CD4-positive, alpha-beta memory T cell (primary cell): ENCODE measurements at regions not wholly inside any gene's neighbourhood (a gene's known extent, or its start where the extent isn't known, plus 50 kb on each side); places are given as distances from the start of the nearest gene placed in this dataset.
A peak's percentile ranks its signal among the peaks of the same experiment; 100 is the strongest.

Experiments
- CTCF ChIA-PET: fragments of 350-600 bp; sonication (Branson Sonifier 250); formaldehyde crosslinking; loops from one replicate; lab custom pipeline; 2021; ENCODE audit warnings: inconsistent platforms; ENCODE audit not compliant: partially characterized antibody; lab: Charles Lee
- POLR2A ChIA-PET: fragments of 350-600 bp; sonication (Branson Sonifier 250); formaldehyde crosslinking; loops from one replicate; lab custom pipeline; 2021; ENCODE audit not compliant: partially characterized antibody; lab: Charles Lee
- DNase-seq, 5 donors: peaks; one replicate each; pipeline versions ENCODE4 v3.0.0 to v3.0.0-alpha.2; 2020 to 2022; ENCODE audit warnings: mixed read lengths in 1 of 5
- H3K27ac ChIP-seq: one replicate; pipeline ENCODE4 v1.7.0; 2013; ENCODE audit warnings: low read depth, low read length
- H3K27me3 ChIP-seq: 2 replicates; pipeline ENCODE4 v1.7.0; 2013; ENCODE audit warnings: mild to moderate bottlenecking, low read length, moderate library complexity; ENCODE audit not compliant: insufficient read depth
- H3K36me3 ChIP-seq: 2 replicates; pipeline ENCODE4 v1.7.0; 2013; ENCODE audit warnings: mild to moderate bottlenecking, low read length, moderate library complexity; ENCODE audit not compliant: insufficient read depth
- H3K4me1 ChIP-seq: 2 replicates; pipeline ENCODE4 v1.7.0; 2013; ENCODE audit warnings: mild to moderate bottlenecking, low read length, moderate library complexity; ENCODE audit not compliant: insufficient read depth
- H3K4me3 ChIP-seq, 2 donors: one replicate each; pipeline ENCODE4 v1.7.0; 2013; ENCODE audit warnings: low read length in 2 of 2, mild to moderate bottlenecking in 1 of 2
- H3K9me3 ChIP-seq, 2 donors: one replicate each; pipeline ENCODE4 v1.7.0; 2013; ENCODE audit warnings: low read length in 2 of 2, control low read depth in 1 of 2; ENCODE audit not compliant: control insufficient read depth in 1 of 2
- H3K27ac Mint-ChIP-seq, 7 donors: one replicate each; pipeline ENCODE4 v1.8.0; 2020 to 2021; ENCODE audit warnings: mixed read lengths in 7 of 7, mild to moderate bottlenecking in 6 of 7, inconsistent platforms in 3 of 7, moderate library complexity in 3 of 7
- H3K27me3 Mint-ChIP-seq, 2 donors: one replicate each; pipeline ENCODE4 v1.8.0; 2020 to 2021; ENCODE audit warnings: mixed read lengths in 2 of 2
- H3K36me3 Mint-ChIP-seq, 2 donors: one replicate each; pipeline ENCODE4 v1.8.0; 2020 to 2021; ENCODE audit warnings: mixed read lengths in 2 of 2, inconsistent platforms in 1 of 2, mild to moderate bottlenecking in 1 of 2
- H3K4me1 Mint-ChIP-seq, 4 donors: one replicate each; pipeline ENCODE4 v1.8.0; 2020 to 2021; ENCODE audit warnings: mixed read lengths in 4 of 4, mild to moderate bottlenecking in 1 of 4
- H3K4me3 Mint-ChIP-seq, 8 donors: one replicate each; pipeline ENCODE4 v1.8.0; 2020 to 2021; ENCODE audit warnings: mixed read lengths in 8 of 8, mild to moderate bottlenecking in 7 of 8, moderate library complexity in 6 of 8, inconsistent platforms in 3 of 8
- H3K9me3 Mint-ChIP-seq, 8 donors: one replicate each; pipeline ENCODE4 v1.8.0; 2020 to 2021; ENCODE audit warnings: mixed read lengths in 8 of 8, mild to moderate bottlenecking in 5 of 8, inconsistent platforms in 3 of 8, moderate library complexity in 1 of 8
- intact Hi-C: fragments of 100-400 bp; cut with micrococcal nuclease; formaldehyde crosslinking; loops from one replicate; pipeline ENCODE4 v1.15.1; 2023

- H3K36me3 ChIP-seq = no peaks in the 10 kb centered on the region
- no peaks in the 10 kb centered on the region for H3K4me1 Mint-ChIP-seq
- CTCF ChIA-PET = no interaction called here
- no peak overlapping the region for H3K4me3 Mint-ChIP-seq
- no peaks in the 10 kb centered on the region for H3K27me3 Mint-ChIP-seq
- no peak overlapping the region for H3K4me3 ChIP-seq
- peaks cover 0 to 27% (median 9%) of the 10 kb centered on the region in 8 donors for H3K9me3 Mint-ChIP-seq
- no peak for DNase-seq
- no peaks in the 10 kb centered on the region for H3K9me3 ChIP-seq
- intact Hi-C loops = no loop called here
- H3K27me3 ChIP-seq = no peaks in the 10 kb centered on the region
- POLR2A ChIA-PET = no interaction called here
- H3K27ac Mint-ChIP-seq = no peak overlapping the region
- H3K36me3 Mint-ChIP-seq = no peaks in the 10 kb centered on the region
- H3K27ac ChIP-seq = no peak overlapping the region
- H3K4me1 ChIP-seq = no peaks in the 10 kb centered on the region
Measured at GRCh38 chr2:103527278-103527677, 765.4 kb downstream of the TMEM182 start.

- no peaks in the 10 kb centered on the region for H3K9me3 ChIP-seq
- H3K27me3 Mint-ChIP-seq = no peaks in the 10 kb centered on the region
- H3K27ac ChIP-seq = no peak overlapping the region
- no peaks in the 10 kb centered on the region for H3K4me1 ChIP-seq
- no peak overlapping the region for H3K4me3 ChIP-seq
- H3K9me3 Mint-ChIP-seq = peaks cover 2 to 32% (median 9%) of the 10 kb centered on the region in 8 donors
- no peaks in the 10 kb centered on the region for H3K27me3 ChIP-seq
- DNase-seq = peak in 1 of 5 donors; percentile 19
- intact Hi-C loops = no loop called here
- H3K4me3 Mint-ChIP-seq = no peak overlapping the region
- H3K36me3 ChIP-seq = no peaks in the 10 kb centered on the region
- POLR2A ChIA-PET = no interaction called here
- H3K36me3 Mint-ChIP-seq = no peaks in the 10 kb centered on the region
- H3K4me1 Mint-ChIP-seq = no peaks in the 10 kb centered on the region
- no peak overlapping the region for H3K27ac Mint-ChIP-seq
- CTCF ChIA-PET = no interaction called here
Measured at GRCh38 chr2:103529798-103530502, 768.1 kb downstream of the TMEM182 start.

GRCh38 chr2:103552775-103553174 lies 790.9 kb downstream of the TMEM182 start:
- no peak overlapping the region for H3K4me3 Mint-ChIP-seq
- no peaks in the 10 kb centered on the region for H3K27me3 Mint-ChIP-seq
- Histone ChIP-seq H3K9me3 (peaks cover 0 to 5% of the 10 kb centered on the region in 2 donors), H3K4me1 (no peaks in the 10 kb centered on the region), H3K4me3 (no peak overlapping the region), H3K27me3 (no peaks in the 10 kb centered on the region), H3K36me3 (no peaks in the 10 kb centered on the region), H3K27ac (no peak overlapping the region)
- intact Hi-C loops = no loop called here
- H3K4me1 Mint-ChIP-seq = no peaks in the 10 kb centered on the region
- ChIA-PET POLR2A (no interaction called here), CTCF (no interaction called here)
- peaks cover 0 to 23% (median 12%) of the 10 kb centered on the region in 8 donors for H3K9me3 Mint-ChIP-seq
- DNase-seq = no peak
- no peak overlapping the region for H3K27ac Mint-ChIP-seq
- H3K36me3 Mint-ChIP-seq = no peaks in the 10 kb centered on the region

GRCh38 chr2:103594823-103595222 lies 833.0 kb downstream of the TMEM182 start:
- no peaks in the 10 kb centered on the region for H3K9me3 ChIP-seq

GRCh38 chr2:103605071-103605780 lies 843.4 kb downstream of the TMEM182 start:
- POLR2A ChIA-PET = no interaction called here
- peaks cover 0 to 22% (median 8%) of the 10 kb centered on the region in 8 donors for H3K9me3 Mint-ChIP-seq
- intact Hi-C loops = no loop called here

More at GRCh38 chr2:103594823-103595222, 833.0 kb downstream of the TMEM182 start:
- Mint-ChIP-seq H3K27ac (no peak overlapping the region), H3K27me3 (no peaks in the 10 kb centered on the region), H3K36me3 (no peaks in the 10 kb centered on the region), H3K9me3 (peaks cover 4 to 47% (median 32%) of the 10 kb centered on the region in 8 donors), H3K4me1 (no peaks in the 10 kb centered on the region), H3K4me3 (no peak overlapping the region)
- no peaks in the 10 kb centered on the region for H3K4me1 ChIP-seq
- DNase-seq = no peak
- ChIA-PET CTCF (no interaction called here), POLR2A (no interaction called here)
- no peaks in the 10 kb centered on the region for H3K36me3 ChIP-seq
- intact Hi-C loops = no loop called here
- H3K27me3 ChIP-seq = no peaks in the 10 kb centered on the region
- no peak overlapping the region for H3K4me3 ChIP-seq
- H3K27ac ChIP-seq = no peak overlapping the region

GRCh38 chr2:103615611-103616105 lies 853.8 kb downstream of the TMEM182 start:
- Histone ChIP-seq H3K4me1 (no peaks in the 10 kb centered on the region), H3K27me3 (no peaks in the 10 kb centered on the region), H3K4me3 (no peak overlapping the region), H3K36me3 (no peaks in the 10 kb centered on the region), H3K9me3 (peaks cover 0 to 4% of the 10 kb centered on the region in 2 donors), H3K27ac (no peak overlapping the region)
- intact Hi-C loops = no loop called here
- POLR2A ChIA-PET = no interaction called here
- no peaks in the 10 kb centered on the region for H3K27me3 Mint-ChIP-seq
- H3K27ac Mint-ChIP-seq = no peak overlapping the region
- peaks cover 4 to 30% (median 18%) of the 10 kb centered on the region in 8 donors for H3K9me3 Mint-ChIP-seq
- CTCF ChIA-PET = no interaction called here
- H3K36me3 Mint-ChIP-seq = no peaks in the 10 kb centered on the region
- H3K4me1 Mint-ChIP-seq = no peaks in the 10 kb centered on the region
- H3K4me3 Mint-ChIP-seq = no peak overlapping the region
- DNase-seq = no peak

More at GRCh38 chr2:103605071-103605780, 843.4 kb downstream of the TMEM182 start:
- no peak overlapping the region for H3K4me3 Mint-ChIP-seq
- no peaks in the 10 kb centered on the region for H3K4me1 ChIP-seq
- peaks cover 0 to 8% of the 10 kb centered on the region in 2 donors for H3K9me3 ChIP-seq
- no peak overlapping the region for H3K27ac ChIP-seq
- H3K4me3 ChIP-seq = no peak overlapping the region
- CTCF ChIA-PET = no interaction called here
- H3K4me1 Mint-ChIP-seq = no peaks in the 10 kb centered on the region
- H3K27me3 Mint-ChIP-seq = no peaks in the 10 kb centered on the region
- no peak overlapping the region for H3K27ac Mint-ChIP-seq
- no peaks in the 10 kb centered on the region for H3K36me3 Mint-ChIP-seq
- DNase-seq = no peak
- H3K36me3 ChIP-seq = no peaks in the 10 kb centered on the region
- H3K27me3 ChIP-seq = no peaks in the 10 kb centered on the region

GRCh38 chr2:103616891-103617290 lies 855.1 kb downstream of the TMEM182 start:
- Mint-ChIP-seq H3K4me3 (no peak overlapping the region), H3K9me3 (peaks cover 4 to 35% (median 23%) of the 10 kb centered on the region in 8 donors), H3K4me1 (no peaks in the 10 kb centered on the region), H3K36me3 (no peaks in the 10 kb centered on the region), H3K27me3 (no peaks in the 10 kb centered on the region), H3K27ac (no peak overlapping the region)
- no peak for DNase-seq
- no peaks in the 10 kb centered on the region for H3K4me1 ChIP-seq
- H3K36me3 ChIP-seq = no peaks in the 10 kb centered on the region
- ChIA-PET CTCF (no interaction called here), POLR2A (no interaction called here)
- no peak overlapping the region for H3K27ac ChIP-seq
- intact Hi-C loops = no loop called here
- H3K27me3 ChIP-seq = no peaks in the 10 kb centered on the region
- H3K9me3 ChIP-seq = peaks cover 0 to 4% of the 10 kb centered on the region in 2 donors
- no peak overlapping the region for H3K4me3 ChIP-seq
